DOHH2 (cell line): ENCODE measurements at regions not wholly inside any gene's neighbourhood (a gene's known extent, or its start where the extent isn't known, plus 50 kb on each side); places are given as distances from the start of the nearest gene placed in this dataset.

Source experiments
- EZH2phosphoT487 ChIP-seq: fragments of 200-600 bp; sonication (generic); IDR thresholded peaks from 2 replicates; pipeline ENCODE4 v1.6.1; 2017; ENCODE audit warnings: borderline replicate concordance, mild to moderate bottlenecking, antibody characterized with exemption, low read length, moderate library complexity, mixed read lengths
- TF ChIP-seq, protein P1 (sequence below): fragments of 200-600 bp; sonication (generic); IDR thresholded peaks from one replicate; pipeline ENCODE4 v1.5.1; 2014; ENCODE audit warnings: antibody characterized with exemption, mild to moderate bottlenecking, low read depth, low read length; ENCODE audit not compliant: poor library complexity, severe bottlenecking

DNA sequence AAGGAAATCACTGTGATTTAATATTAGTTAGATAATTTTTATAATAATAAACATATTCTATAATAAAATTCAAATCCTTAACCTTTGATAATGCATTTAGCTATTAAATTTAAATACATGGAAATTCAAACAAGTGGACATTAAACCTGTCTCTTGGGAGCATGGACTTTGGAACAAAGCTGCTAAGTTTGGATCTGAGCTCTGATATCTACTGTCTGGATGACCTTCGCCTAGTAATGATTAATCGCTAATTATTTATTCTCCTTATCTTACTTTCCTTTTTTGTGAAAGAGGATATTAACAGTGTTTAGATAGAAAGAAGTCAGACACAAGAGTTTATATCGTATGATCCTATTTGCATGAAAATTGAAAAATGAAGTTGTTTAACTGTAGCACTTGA is 980.9 kb downstream of the FSTL5 start:
- TF ChIP-seq, protein P1, sequence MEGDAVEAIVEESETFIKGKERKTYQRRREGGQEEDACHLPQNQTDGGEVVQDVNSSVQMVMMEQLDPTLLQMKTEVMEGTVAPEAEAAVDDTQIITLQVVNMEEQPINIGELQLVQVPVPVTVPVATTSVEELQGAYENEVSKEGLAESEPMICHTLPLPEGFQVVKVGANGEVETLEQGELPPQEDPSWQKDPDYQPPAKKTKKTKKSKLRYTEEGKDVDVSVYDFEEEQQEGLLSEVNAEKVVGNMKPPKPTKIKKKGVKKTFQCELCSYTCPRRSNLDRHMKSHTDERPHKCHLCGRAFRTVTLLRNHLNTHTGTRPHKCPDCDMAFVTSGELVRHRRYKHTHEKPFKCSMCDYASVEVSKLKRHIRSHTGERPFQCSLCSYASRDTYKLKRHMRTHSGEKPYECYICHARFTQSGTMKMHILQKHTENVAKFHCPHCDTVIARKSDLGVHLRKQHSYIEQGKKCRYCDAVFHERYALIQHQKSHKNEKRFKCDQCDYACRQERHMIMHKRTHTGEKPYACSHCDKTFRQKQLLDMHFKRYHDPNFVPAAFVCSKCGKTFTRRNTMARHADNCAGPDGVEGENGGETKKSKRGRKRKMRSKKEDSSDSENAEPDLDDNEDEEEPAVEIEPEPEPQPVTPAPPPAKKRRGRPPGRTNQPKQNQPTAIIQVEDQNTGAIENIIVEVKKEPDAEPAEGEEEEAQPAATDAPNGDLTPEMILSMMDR = no peak
- TF ChIP-seq EZH2phosphoT487 = no peak
